Natural killer cell (primary cell): ENCODE measurements at regions not wholly inside any gene's neighbourhood (a gene's known extent, or its start where the extent isn't known, plus 50 kb on each side); places are given as distances from the start of the nearest gene placed in this dataset.

Experiments
- ATAC-seq, 3 donors: fragments of 150-1000 bp in 2 of 3; fragments of 200-7000 bp in 1 of 3; cut with Tn5 transposase; 1 replicate in 1 of 3; 2 replicates in 2 of 3; pipeline ENCODE4 v1.10.0; 2021; ENCODE audit warnings: mild to moderate bottlenecking in 2 of 3, moderate library complexity in 2 of 3
- DNase-seq, 2 donors: peaks; one replicate each; pipeline versions ENCODE4 v3.0.0 to v3.0.0-alpha.2; 2013 to 2021; ENCODE audit warnings: mixed read lengths in 1 of 2
- H3K27ac ChIP-seq: one replicate; pipeline ENCODE4 v1.5.1; 2013; ENCODE audit warnings: mild to moderate bottlenecking, low read length
- H3K27me3 ChIP-seq: one replicate; pipeline ENCODE4 v1.6.1; 2013; ENCODE audit warnings: low read length; ENCODE audit not compliant: control insufficient read depth, insufficient read depth
- H3K36me3 ChIP-seq: one replicate; pipeline ENCODE4 v1.6.1; 2013; ENCODE audit warnings: low read length; ENCODE audit not compliant: control insufficient read depth, insufficient read depth
- H3K4me1 ChIP-seq: one replicate; pipeline ENCODE4 v1.6.1; 2013; ENCODE audit warnings: low read length; ENCODE audit not compliant: control insufficient read depth, insufficient read depth
- H3K4me3 ChIP-seq: one replicate; pipeline ENCODE4 v1.5.1; 2013; ENCODE audit warnings: low read length
- H3K9me3 ChIP-seq: one replicate; pipeline ENCODE4 v1.6.1; 2013; ENCODE audit warnings: low read length; ENCODE audit not compliant: control insufficient read depth, insufficient read depth
- H3K27ac Mint-ChIP-seq, 2 donors: one replicate each; pipeline ENCODE4 v1.8.0; 2022; ENCODE audit warnings: mild to moderate bottlenecking in 2 of 2, mixed read lengths in 2 of 2, moderate library complexity in 1 of 2
- H3K27me3 Mint-ChIP-seq, 2 donors: one replicate each; pipeline ENCODE4 v1.8.0; 2022; ENCODE audit warnings: low read depth in 2 of 2, mixed read lengths in 2 of 2
- H3K36me3 Mint-ChIP-seq: one replicate; pipeline ENCODE4 v1.8.0; 2022; ENCODE audit warnings: mixed read lengths
- H3K4me1 Mint-ChIP-seq, 2 donors: one replicate each; pipeline ENCODE4 v1.8.0; 2022; ENCODE audit warnings: mixed read lengths in 2 of 2
- H3K4me3 Mint-ChIP-seq: one replicate; pipeline ENCODE4 v1.8.0; 2022; ENCODE audit warnings: mild to moderate bottlenecking, moderate library complexity, mixed read lengths
- H3K9me3 Mint-ChIP-seq, 2 donors: one replicate each; pipeline ENCODE4 v1.8.0; 2022; ENCODE audit warnings: mixed read lengths in 2 of 2
- CTCF ChIP-seq: fragments of 200-600 bp; IDR thresholded peaks from one replicate; pipeline ENCODE4 v1.8.0; 2022; ENCODE audit warnings: antibody characterized with exemption
- WGBS: methylation state at CpG from one replicate; pipeline ENCODE4 v1.1.7; 2013; ENCODE audit warnings: missing lambda C conversion rate; ENCODE audit not compliant: insufficient coverage; 5-methylcytosine and 5-hydroxymethylcytosine counted together
- intact Hi-C: fragments of 100-400 bp; cut with micrococcal nuclease; formaldehyde crosslinking; loops from one replicate; pipeline ENCODE4 v1.14.2; 2022

GRCh38 chr2:145068509-145068908 is 548.6 kb upstream of the ZEB2 start:
- no peaks in the 10 kb centered on the region for H3K9me3 Mint-ChIP-seq
- H3K4me1 Mint-ChIP-seq: peaks cover 0 to 5% of the 10 kb centered on the region in 2 donors
- H3K27me3 ChIP-seq: no peaks in the 10 kb centered on the region
- no peak overlapping the region for H3K27ac ChIP-seq
- no peak overlapping the region for H3K4me3 ChIP-seq
- H3K27me3 Mint-ChIP-seq: peaks cover 0 to 3% of the 10 kb centered on the region in 2 donors
- H3K4me1 ChIP-seq: no peaks in the 10 kb centered on the region
- no peak for TF ChIP-seq CTCF
- H3K36me3 ChIP-seq: no peaks in the 10 kb centered on the region
- 100% methylated on average over 1 of the region's 2 CpGs for WGBS
- H3K27ac Mint-ChIP-seq: no peak overlapping the region
- intact Hi-C loops: no loop called here
- no peaks in the 10 kb centered on the region for H3K9me3 ChIP-seq
- H3K36me3 Mint-ChIP-seq: no peaks in the 10 kb centered on the region
- DNase-seq (no peak), ATAC-seq (no peak)
- H3K4me3 Mint-ChIP-seq: no peak overlapping the region

- no peak overlapping the region for H3K4me3 ChIP-seq
- intact Hi-C loops: no loop called here
- no peak for DNase-seq
- ATAC-seq: no peak
- H3K9me3 ChIP-seq: no peaks in the 10 kb centered on the region
- H3K27me3 ChIP-seq: no peaks in the 10 kb centered on the region
- Mint-ChIP-seq H3K36me3 (no peaks in the 10 kb centered on the region), H3K27ac (no peak overlapping the region), H3K4me1 (peaks cover 0 to 5% of the 10 kb centered on the region in 2 donors), H3K4me3 (no peak overlapping the region), H3K9me3 (no peaks in the 10 kb centered on the region), H3K27me3 (peaks cover 0 to 3% of the 10 kb centered on the region in 2 donors)
- H3K36me3 ChIP-seq: no peaks in the 10 kb centered on the region
- TF ChIP-seq CTCF: no peak
- no peak overlapping the region for H3K27ac ChIP-seq
- WGBS: 94% methylated on average over 6 of the region's 6 CpGs
- H3K4me1 ChIP-seq: no peaks in the 10 kb centered on the region
These were observed 547.7 kb upstream of the ZEB2 start for GRCh38 chr2:145067549-145068030.

- H3K36me3 ChIP-seq: no peaks in the 10 kb centered on the region
- Mint-ChIP-seq H3K27ac (no peak overlapping the region), H3K27me3 (peaks cover 0 to 3% of the 10 kb centered on the region in 2 donors), H3K9me3 (peaks cover 0 to 2% of the 10 kb centered on the region in 2 donors), H3K4me3 (no peak overlapping the region), H3K36me3 (no peaks in the 10 kb centered on the region), H3K4me1 (peaks cover 0 to 5% of the 10 kb centered on the region in 2 donors)
- DNase-seq (no peak), ATAC-seq (no peak)
- H3K4me3 ChIP-seq: no peak overlapping the region
- no peaks in the 10 kb centered on the region for H3K9me3 ChIP-seq
- TF ChIP-seq CTCF: no peak
- no peak overlapping the region for H3K27ac ChIP-seq
- intact Hi-C loops: no loop called here
- H3K27me3 ChIP-seq: no peaks in the 10 kb centered on the region
- no peaks in the 10 kb centered on the region for H3K4me1 ChIP-seq
- WGBS: 95% methylated on average over 3 of the region's 3 CpGs
These were observed 547.1 kb upstream of the ZEB2 start for GRCh38 chr2:145066856-145067548.
